B cell (primary cell): ENCODE measurements at regions not wholly inside any gene's neighbourhood (a gene's known extent, or its start where the extent isn't known, plus 50 kb on each side); places are given as distances from the start of the nearest gene placed in this dataset.

Source experiments
- ATAC-seq: fragments of 200-7000 bp; cut with Tn5 transposase; one replicate; pipeline ENCODE4 v1.10.0; 2021; ENCODE audit warnings: low read depth, mild to moderate bottlenecking, moderate number of reproducible peaks, moderate library complexity
- CTCF ChIA-PET: fragments of 350-600 bp; sonication (Branson Sonifier 250); formaldehyde crosslinking; loops from one replicate; lab custom pipeline; 2021; ENCODE audit warnings: antibody characterized with exemption, inconsistent platforms; lab: Charles Lee
- POLR2A ChIA-PET: fragments of 350-600 bp; sonication (Branson Sonifier 250); formaldehyde crosslinking; loops from one replicate; lab custom pipeline; 2021; ENCODE audit warnings: antibody characterized with exemption; lab: Charles Lee
- DNase-seq: peaks from one replicate; pipeline ENCODE4 v3.0.0; 2013
- H2AFZ ChIP-seq: 2 replicates; pipeline ENCODE4 v1.6.1; 2012; ENCODE audit warnings: mild to moderate bottlenecking, low read depth, low read length; ENCODE audit not compliant: insufficient read depth, poor library complexity, severe bottlenecking
- H3K27ac ChIP-seq, 2 donors: 1 replicate in 1 of 2; 2 replicates in 1 of 2; pipeline ENCODE4 v1.5.1; 2012 to 2013; ENCODE audit warnings: low read length in 2 of 2, mild to moderate bottlenecking in 2 of 2, moderate library complexity in 1 of 2
- H3K27me3 ChIP-seq, 4 experiments: fragments of 200-600 bp in 1 of 4; sonication (generic) in 1 of 4; replicated peaks in 1 of 4; 1 replicate in 2 of 4; 2 replicates in 2 of 4; pipeline versions ENCODE4 v1.6.1 to v1.7.0; 2013 to 2016; ENCODE audit warnings: low read length in 3 of 4, mild to moderate bottlenecking in 2 of 4, mixed read lengths in 1 of 4, moderate library complexity in 1 of 4; ENCODE audit not compliant: insufficient read depth in 4 of 4, control insufficient read depth in 3 of 4; ENCODE audit errors: control extremely low read depth in 1 of 4
- H3K36me3 ChIP-seq, 2 experiments: replicated peaks in 1 of 2; 1 replicate in 1 of 2; 2 replicates in 1 of 2; pipeline versions ENCODE4 v1.6.1 to v1.7.1; 2013; ENCODE audit warnings: low read length in 1 of 2; ENCODE audit not compliant: insufficient read depth in 2 of 2, control insufficient read depth in 1 of 2; ENCODE audit errors: control extremely low read depth in 1 of 2, extremely low read depth in 1 of 2
- H3K4me1 ChIP-seq, 2 donors: fragments of 200-600 bp in 1 of 2; sonication (generic) in 1 of 2; 1 replicate in 1 of 2; 2 replicates in 1 of 2; pipeline versions ENCODE4 v1.5.1 to v1.6.1; 2013 to 2017; ENCODE audit warnings: low read length in 2 of 2; ENCODE audit not compliant: control insufficient read depth in 2 of 2, insufficient read depth in 2 of 2
- H3K4me2 ChIP-seq: replicated peaks from 2 replicates; pipeline ENCODE3; 2012; ENCODE audit warnings: mild to moderate bottlenecking, low read depth, low read length; ENCODE audit not compliant: poor library complexity, severe bottlenecking
- H3K4me3 ChIP-seq, 5 experiments: fragments of 200-600 bp in 1 of 5; sonication (generic) in 1 of 5; 1 replicate in 3 of 5; 2 replicates in 2 of 5; pipeline versions ENCODE4 v1.5.1 to v1.7.0; 2011 to 2016; ENCODE audit warnings: low read length in 4 of 5, mild to moderate bottlenecking in 4 of 5, low read depth in 2 of 5, control low read depth in 1 of 5, moderate library complexity in 1 of 5; ENCODE audit not compliant: insufficient read depth in 1 of 5; ENCODE audit errors: control extremely low read depth in 1 of 5, extremely low read depth in 1 of 5
- H3K79me2 ChIP-seq: fragments of 200-600 bp; sonication (generic); one replicate; pipeline ENCODE4 v1.6.0; 2016; ENCODE audit warnings: low read length; ENCODE audit not compliant: control insufficient read depth, insufficient read depth
- H3K9ac ChIP-seq: fragments of 200-600 bp; sonication (generic); 2 replicates; pipeline ENCODE4 v1.6.1; 2017; ENCODE audit warnings: mild to moderate bottlenecking, low read length, moderate library complexity
- H3K9me3 ChIP-seq, 3 donors: one replicate each; pipeline versions ENCODE4 v1.6.1 to v1.7.1; 2013; ENCODE audit warnings: low read length in 2 of 3; ENCODE audit not compliant: control insufficient read depth in 2 of 3, insufficient read depth in 1 of 3; ENCODE audit errors: control extremely low read depth in 1 of 3
- H4K20me1 ChIP-seq: 2 replicates; pipeline ENCODE4 v1.6.0; 2012; ENCODE audit warnings: mild to moderate bottlenecking, low read length; ENCODE audit not compliant: insufficient read depth, control insufficient read depth, poor library complexity, severe bottlenecking
- H3K27ac Mint-ChIP-seq: one replicate; pipeline ENCODE4 v1.8.0; 2021; ENCODE audit warnings: mixed read lengths
- H3K27me3 Mint-ChIP-seq: one replicate; pipeline ENCODE4 v1.8.0; 2021; ENCODE audit warnings: mixed read lengths
- H3K4me1 Mint-ChIP-seq: one replicate; pipeline ENCODE4 v1.8.0; 2021; ENCODE audit warnings: mixed read lengths
- H3K4me3 Mint-ChIP-seq: one replicate; pipeline ENCODE4 v1.8.0; 2021; ENCODE audit warnings: mixed read lengths
- H3K9me3 Mint-ChIP-seq: one replicate; pipeline ENCODE4 v1.8.0; 2022; ENCODE audit warnings: mixed read lengths; ENCODE audit not compliant: insufficient read depth
- CTCF ChIP-seq: fragments of 200-600 bp; IDR thresholded peaks from one replicate; pipeline ENCODE4 v1.8.0; 2022; ENCODE audit warnings: antibody characterized with exemption, mild to moderate bottlenecking
- EZH2 ChIP-seq: IDR thresholded peaks from 2 replicates; pipeline ENCODE4 v1.6.1; 2012; ENCODE audit warnings: borderline replicate concordance, low read depth, mild to moderate bottlenecking, moderate library complexity, low read length; ENCODE audit not compliant: insufficient read depth, poor library complexity, severe bottlenecking
- whole genome bisulfite sequencing: methylation state at CpG from one replicate; pipeline ENCODE4 v1.1.5; 2013; ENCODE audit warnings: missing lambda C conversion rate; ENCODE audit not compliant: insufficient coverage; 5-methylcytosine and 5-hydroxymethylcytosine counted together
- intact Hi-C: fragments of 100-400 bp; cut with micrococcal nuclease; formaldehyde crosslinking; loops from one replicate; pipeline ENCODE4 v1.10.0; 2022

GRCh38 chr2:22273853-22274252 is 1111.1 kb upstream of the KLHL29 start:
- WGBS: no CpG with 5 or more reads among the region's 1 CpG

GRCh38 chr2:22274661-22275060 is 1110.3 kb upstream of the KLHL29 start:
- H3K4me1 ChIP-seq: no peaks in the 10 kb centered on the region
- CTCF ChIA-PET: no interaction called here

More at GRCh38 chr2:22273853-22274252, 1111.1 kb upstream of the KLHL29 start:
- Histone ChIP-seq H3K4me2 (no peak overlapping the region), H3K9me3 (no peaks in the 10 kb centered on the region), H3K4me1 (no peaks in the 10 kb centered on the region), H3K27me3 (no peaks in the 10 kb centered on the region), H3K9ac (no peak overlapping the region), H4K20me1 (no peaks in the 10 kb centered on the region), H3K36me3 (no peaks in the 10 kb centered on the region), H3K79me2 (no peaks in the 10 kb centered on the region), H3K27ac (no peak overlapping the region), H3K4me3 (no peak overlapping the region), H2AFZ (no peak overlapping the region)
- POLR2A ChIA-PET: no interaction called here
- no peak overlapping the region for H3K27ac Mint-ChIP-seq
- no peak overlapping the region for H3K4me3 Mint-ChIP-seq
- peaks cover 3% of the 10 kb centered on the region for H3K9me3 Mint-ChIP-seq
- intact Hi-C loops: no loop called here
- ATAC-seq (no peak), DNase-seq (no peak)
- no peaks in the 10 kb centered on the region for H3K27me3 Mint-ChIP-seq
- H3K4me1 Mint-ChIP-seq: no peaks in the 10 kb centered on the region
- no peak for TF ChIP-seq CTCF
- no peak for TF ChIP-seq EZH2
- CTCF ChIA-PET: no interaction called here

More at GRCh38 chr2:22274661-22275060, 1110.3 kb upstream of the KLHL29 start:
- no peaks in the 10 kb centered on the region for H3K36me3 ChIP-seq
- H3K9me3 ChIP-seq: no peaks in the 10 kb centered on the region
- Mint-ChIP-seq H3K4me3 (no peak overlapping the region), H3K4me1 (no peaks in the 10 kb centered on the region), H3K27ac (no peak overlapping the region), H3K27me3 (no peaks in the 10 kb centered on the region), H3K9me3 (peaks cover 3% of the 10 kb centered on the region)
- H3K27me3 ChIP-seq: no peaks in the 10 kb centered on the region
- 60% methylated on average over 1 of the region's 3 CpGs for WGBS
- no peak overlapping the region for H3K4me3 ChIP-seq
- POLR2A ChIA-PET: no interaction called here
- H3K27ac ChIP-seq: no peak overlapping the region
- H3K4me2 ChIP-seq: no peak overlapping the region
- no peaks in the 10 kb centered on the region for H4K20me1 ChIP-seq
- no peaks in the 10 kb centered on the region for H3K79me2 ChIP-seq
- TF ChIP-seq EZH2 (no peak), CTCF (no peak)
- no peak overlapping the region for H3K9ac ChIP-seq
- no peak for DNase-seq
- no peak for ATAC-seq
- no peak overlapping the region for H2AFZ ChIP-seq
- intact Hi-C loops: no loop called here
